ENCODE measurements at regions not wholly inside any gene's neighbourhood (a gene's known extent, or its start where the extent isn't known, plus 50 kb on each side); places are given as distances from the start of the nearest gene placed in this dataset.
"Not testable (repeated sequence)": the region's sequence is repeated elsewhere in the genome, so short reads cannot be mapped to it uniquely, and the experiment has no call there.

DNA sequence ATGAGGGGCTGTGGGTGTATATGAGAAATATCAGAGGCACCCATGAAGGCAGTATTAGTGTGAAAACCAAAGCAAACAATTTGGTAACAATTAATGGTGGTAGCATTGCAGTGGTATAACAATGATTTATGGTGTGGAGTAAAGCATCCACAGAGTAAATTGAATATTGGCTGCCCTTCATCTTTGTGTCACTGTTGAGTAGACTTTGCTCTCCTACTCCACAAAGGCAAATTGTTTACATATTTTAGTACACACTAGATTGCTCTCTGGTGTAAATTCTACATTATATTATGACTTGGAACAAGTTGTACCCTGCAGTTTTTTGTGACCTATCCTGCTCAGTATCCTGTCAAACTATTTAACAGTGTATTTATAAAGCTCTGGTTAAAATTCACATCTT lies 455.5 kb upstream of the RORB start:
- H3K4me3 Mint-ChIP-seq (ENCODE audit: unreplicated experiment), result no peak overlapping the region

GRCh38 chr9:74044844-74045243 lies 452.3 kb upstream of the RORB start:
- no peak overlapping the region for H3K4me3 Mint-ChIP-seq (ENCODE audit: unreplicated experiment)
- H3K27me3 Mint-ChIP-seq (ENCODE audit: insufficient read depth, unreplicated experiment), result no peaks in the 10 kb centered on the region
- no peak for DNase-seq
- H3K4me3 ChIP-seq (ENCODE audit: low read depth, low read length), result no peak overlapping the region
- BruUV-seq (replicated peaks), result no TSS peak
- no peak for TF ChIP-seq CTCF (IDR thresholded peaks at IDR 0.05; ENCODE audit: insufficient read depth in 1 of 2, low read depth in 1 of 2, low read length in 1 of 2, severe bottlenecking in 1 of 2, unreplicated experiment in 1 of 2)
- POLR2A ChIA-PET, result no interaction called here
- no peaks in the 10 kb centered on the region for H3K36me3 ChIP-seq (ENCODE audit: control insufficient read depth, insufficient read depth, low read length)
- intact Hi-C loops (cut with micrococcal nuclease; ENCODE audit: unreplicated experiment), result no loop called here
- no peaks in the 10 kb centered on the region for H3K9me3 Mint-ChIP-seq (ENCODE audit: unreplicated experiment)
- H3K27ac Mint-ChIP-seq (ENCODE audit: unreplicated experiment), result no peak overlapping the region
- CTCF ChIA-PET, result no interaction called here
- H3K36me3 Mint-ChIP-seq (ENCODE audit: insufficient read depth, unreplicated experiment), result no peaks in the 10 kb centered on the region
- no peaks in the 10 kb centered on the region for H3K4me1 ChIP-seq
- H3K27me3 ChIP-seq (replicated peaks; ENCODE audit: control insufficient read depth, insufficient read depth, low read length), result no peaks in the 10 kb centered on the region
- no peaks in the 10 kb centered on the region for H3K4me1 Mint-ChIP-seq (ENCODE audit: low read depth, unreplicated experiment)
- H3K9me3 ChIP-seq, result no peaks in the 10 kb centered on the region

More for the DNA sequence above, 455.5 kb upstream of the RORB start:
- Histone ChIP-seq H3K27me3 (replicated peaks; ENCODE audit: control insufficient read depth, insufficient read depth, low read length) (no peaks in the 10 kb centered on the region), H3K4me3 (ENCODE audit: low read depth, low read length) (no peak overlapping the region), H3K36me3 (ENCODE audit: control insufficient read depth, insufficient read depth, low read length) (no peaks in the 10 kb centered on the region), H3K4me1 (no peaks in the 10 kb centered on the region), H3K9me3 (no peaks in the 10 kb centered on the region)
- BruUV-seq (replicated peaks), result no TSS peak
- no peak for TF ChIP-seq CTCF (IDR thresholded peaks at IDR 0.05; ENCODE audit: insufficient read depth in 1 of 2, low read depth in 1 of 2, low read length in 1 of 2, severe bottlenecking in 1 of 2, unreplicated experiment in 1 of 2)
- CTCF ChIA-PET, result no interaction called here
- no peaks in the 10 kb centered on the region for H3K9me3 Mint-ChIP-seq (ENCODE audit: unreplicated experiment)
- no peak overlapping the region for H3K27ac Mint-ChIP-seq (ENCODE audit: unreplicated experiment)
- POLR2A ChIA-PET, result no interaction called here
- no peaks in the 10 kb centered on the region for H3K36me3 Mint-ChIP-seq (ENCODE audit: insufficient read depth, unreplicated experiment)
- no peaks in the 10 kb centered on the region for H3K4me1 Mint-ChIP-seq (ENCODE audit: low read depth, unreplicated experiment)
- no peaks in the 10 kb centered on the region for H3K27me3 Mint-ChIP-seq (ENCODE audit: insufficient read depth, unreplicated experiment)
- DNase-seq, result no peak
- intact Hi-C loops (cut with micrococcal nuclease; ENCODE audit: unreplicated experiment), result no loop called here

DNA sequence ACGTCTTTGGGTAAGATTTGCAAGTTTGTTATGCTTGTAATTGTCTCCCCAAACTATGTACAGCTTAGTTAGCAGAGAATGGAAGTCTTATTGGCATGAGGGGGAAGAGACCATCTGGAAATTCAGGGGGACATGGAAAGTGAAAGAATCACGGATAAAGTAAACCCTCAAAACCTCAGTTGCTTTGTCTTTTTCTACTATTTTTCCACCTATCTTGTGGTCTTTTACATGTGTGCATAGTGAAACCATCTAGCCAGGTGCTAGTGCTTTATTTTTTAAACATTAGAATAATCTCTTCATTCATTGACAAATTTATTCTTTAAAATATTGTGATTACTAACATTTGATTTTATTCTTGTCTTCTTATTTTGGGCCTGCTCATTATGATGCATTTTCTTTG lies 441.1 kb upstream of the RORB start:
- no peaks in the 10 kb centered on the region for H3K36me3 Mint-ChIP-seq (ENCODE audit: insufficient read depth, unreplicated experiment)
- Histone ChIP-seq H3K36me3 (ENCODE audit: control insufficient read depth, insufficient read depth, low read length) (no peaks in the 10 kb centered on the region), H3K4me1 (no peaks in the 10 kb centered on the region), H3K4me3 (ENCODE audit: low read depth, low read length) (no peak overlapping the region), H3K27me3 (replicated peaks; ENCODE audit: control insufficient read depth, insufficient read depth, low read length) (no peaks in the 10 kb centered on the region), H3K9me3 (no peaks in the 10 kb centered on the region)
- H3K4me1 Mint-ChIP-seq (ENCODE audit: low read depth, unreplicated experiment), result no peaks in the 10 kb centered on the region
- ChIA-PET CTCF (no interaction called here), POLR2A (no interaction called here)
- BruUV-seq (replicated peaks), result no TSS peak
- H3K9me3 Mint-ChIP-seq (ENCODE audit: unreplicated experiment), result no peaks in the 10 kb centered on the region
- H3K4me3 Mint-ChIP-seq (ENCODE audit: unreplicated experiment), result no peak overlapping the region
- no peak for DNase-seq
- intact Hi-C loops (cut with micrococcal nuclease; ENCODE audit: unreplicated experiment), result no loop called here
- no peak overlapping the region for H3K27ac Mint-ChIP-seq (ENCODE audit: unreplicated experiment)
- no peak for TF ChIP-seq CTCF (IDR thresholded peaks at IDR 0.05; ENCODE audit: insufficient read depth in 1 of 2, low read depth in 1 of 2, low read length in 1 of 2, severe bottlenecking in 1 of 2, unreplicated experiment in 1 of 2)
- H3K27me3 Mint-ChIP-seq (ENCODE audit: insufficient read depth, unreplicated experiment), result no peaks in the 10 kb centered on the region

DNA sequence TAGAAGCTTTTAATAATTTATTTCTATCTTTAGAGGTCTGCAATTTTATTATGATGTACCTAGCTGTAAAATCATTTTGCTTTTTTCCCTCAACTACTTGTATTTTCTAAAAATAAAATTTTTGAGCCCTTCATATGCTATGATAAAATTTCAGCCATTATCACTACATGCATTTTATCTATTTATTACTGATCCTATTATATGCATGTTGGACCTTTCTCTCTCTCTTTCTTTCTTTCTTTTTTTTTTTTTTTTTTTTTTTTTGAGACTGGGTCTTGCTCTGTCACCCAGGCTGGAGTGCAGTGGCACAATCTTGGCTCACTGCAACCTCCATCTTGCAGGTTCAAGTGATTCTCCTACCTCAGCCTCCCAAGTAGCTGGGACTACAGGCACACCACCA lies 440.1 kb upstream of the RORB start:
- POLR2A ChIA-PET; H3K4me3 Mint-ChIP-seq (ENCODE audit: unreplicated experiment); H3K4me1 Mint-ChIP-seq (ENCODE audit: low read depth, unreplicated experiment); BruUV-seq (replicated peaks); H3K36me3 Mint-ChIP-seq (ENCODE audit: insufficient read depth, unreplicated experiment); H3K36me3 ChIP-seq (ENCODE audit: control insufficient read depth, insufficient read depth, low read length); H3K27me3 ChIP-seq (replicated peaks; ENCODE audit: control insufficient read depth, insufficient read depth, low read length); H3K9me3 Mint-ChIP-seq (ENCODE audit: unreplicated experiment); DNase-seq; H3K9me3 ChIP-seq; H3K4me1 ChIP-seq; CTCF ChIA-PET; H3K27me3 Mint-ChIP-seq (ENCODE audit: insufficient read depth, unreplicated experiment); H3K4me3 ChIP-seq (ENCODE audit: low read depth, low read length); H3K27ac Mint-ChIP-seq (ENCODE audit: unreplicated experiment); intact Hi-C loops (cut with micrococcal nuclease; ENCODE audit: unreplicated experiment): not testable (repeated sequence)

Measured in Caco-2 (cell line).